HCT116 (cell line): ENCODE measurements at regions not wholly inside any gene's neighbourhood (a gene's known extent, or its start where the extent isn't known, plus 50 kb on each side); places are given as distances from the start of the nearest gene placed in this dataset.

Experiments
- ATAC-seq: fragments of 200-7000 bp; cut with Tn5 transposase; 2 replicates; pipeline ENCODE4 v1.9.1; 2020; ENCODE audit warnings: mild to moderate bottlenecking, moderate library complexity
- BruUV-seq: library from RNA; stranded (reverse); fragments of 400-500 nt; replicated peaks from 2 replicates; lab custom pipeline; 2021; lab: Mats Ljungman, UMichigan
- CTCF ChIA-PET: fragments of 300-600 bp; sonication (Branson Sonifier 250); formaldehyde crosslinking; loops from one replicate; lab custom pipeline; 2021; ENCODE audit warnings: antibody characterized with exemption; lab: Charles Lee
- POLR2A ChIA-PET: fragments of 300-600, 350-600 bp; sonication (Branson Sonifier 250); formaldehyde crosslinking; loops from one replicate; lab custom pipeline; 2021; ENCODE audit warnings: antibody characterized with exemption; lab: Charles Lee
- RAD21 ChIA-PET, 2 experiments: fragments of 300-600 bp; sonication (Branson Sonifier 250); formaldehyde crosslinking; loops; one replicate each; lab custom pipeline; 2023; ENCODE audit warnings: low total read pairs in 2 of 2; ENCODE audit not compliant: uncharacterized antibody in 2 of 2, unreplicated experiment in 2 of 2, low non-redundant PET in 1 of 2; lab: Charles Lee
- DNase-seq: peaks from one replicate; pipeline ENCODE4 v3.0.0-alpha.2; 2010; ENCODE audit warnings: low read depth, low spot score
- H2AFZ ChIP-seq: fragments of 200-600 bp; shearing (Covaris generic), sonication (generic); 2 replicates; pipeline ENCODE4 v1.6.1; 2017; ENCODE audit warnings: low read depth, mixed run types, mixed read lengths, antibody characterized with exemption, low read length; ENCODE audit not compliant: poor library complexity, severe bottlenecking
- H3K27ac ChIP-seq: 2 replicates; pipeline ENCODE4 v1.5.1; 2012; ENCODE audit warnings: low read depth, low read length
- H3K27me3 ChIP-seq: fragments of 200-600 bp; sonication (generic); 2 replicates; pipeline ENCODE4 v1.6.1; 2016; ENCODE audit warnings: mixed run types, low read length, mixed read lengths; ENCODE audit not compliant: insufficient read depth
- H3K36me3 ChIP-seq, 2 experiments: fragments of 200-500 bp in 1 of 2; fragments of 200-600 bp in 1 of 2; sonication (Bioruptor generic) in 1 of 2; sonication (generic) in 1 of 2; 2 replicates each; pipeline versions ENCODE4 v1.5.1 to v1.6.1; 2014 to 2016; ENCODE audit warnings: low read length in 2 of 2, inconsistent platforms in 1 of 2, mixed read lengths in 1 of 2, mixed run types in 1 of 2; ENCODE audit not compliant: insufficient read depth in 2 of 2, control insufficient read depth in 1 of 2
- H3K4me1 ChIP-seq, 2 experiments: fragments of 200-600 bp in 1 of 2; sonication (generic) in 1 of 2; 2 replicates each; pipeline versions ENCODE4 v1.5.1 to v1.6.1; 2012 to 2017; ENCODE audit warnings: low read length in 2 of 2, inconsistent platforms in 1 of 2, mild to moderate bottlenecking in 1 of 2, mixed read lengths in 1 of 2, mixed run types in 1 of 2, moderate library complexity in 1 of 2; ENCODE audit not compliant: insufficient read depth in 2 of 2, control insufficient read depth in 1 of 2
- H3K4me2 ChIP-seq: fragments of 200-600 bp; sonication (generic); 2 replicates; pipeline ENCODE4 v1.6.1; 2017; ENCODE audit warnings: mixed run types, low read length, mixed read lengths
- H3K4me3 ChIP-seq, 2 experiments: fragments of 200-600 bp in 1 of 2; sonication (generic) in 1 of 2; replicated peaks in 1 of 2; 2 replicates each; pipeline ENCODE4 v1.5.1; 2011 to 2016; ENCODE audit warnings: low read length in 2 of 2, control low read depth in 1 of 2, low read depth in 1 of 2, mild to moderate bottlenecking in 1 of 2, mixed read lengths in 1 of 2, mixed run types in 1 of 2
- H3K79me2 ChIP-seq: fragments of 200-600 bp; sonication (generic); 2 replicates; pipeline ENCODE4 v1.6.1; 2017; ENCODE audit warnings: mild to moderate bottlenecking, mixed run types, low read length, moderate library complexity, mixed read lengths; ENCODE audit not compliant: insufficient read depth
- H3K9ac ChIP-seq: fragments of 200-600 bp; sonication (generic); 2 replicates; pipeline ENCODE4 v1.6.1; 2016; ENCODE audit warnings: low read length, mixed read lengths
- H3K9me2 ChIP-seq: fragments of 200-600 bp; sonication (generic), shearing (Covaris generic); 2 replicates; pipeline ENCODE4 v1.6.1; 2017; ENCODE audit warnings: mixed run types, mild to moderate bottlenecking, moderate library complexity; ENCODE audit not compliant: insufficient read depth
- H3K9me3 ChIP-seq, 2 experiments: fragments of 200-500 bp in 1 of 2; fragments of 200-600 bp in 1 of 2; sonication (Bioruptor generic) in 1 of 2; sonication (generic) in 1 of 2; 2 replicates each; pipeline ENCODE4 v1.6.1; 2014 to 2017; ENCODE audit warnings: low read length in 2 of 2, mixed read lengths in 2 of 2, inconsistent platforms in 1 of 2, low read depth in 1 of 2, mild to moderate bottlenecking in 1 of 2, mixed run types in 1 of 2, moderate library complexity in 1 of 2; ENCODE audit not compliant: control insufficient read depth in 1 of 2, insufficient read depth in 1 of 2
- H4K20me1 ChIP-seq: fragments of 200-600 bp; sonication (generic), shearing (Covaris generic); 2 replicates; pipeline ENCODE4 v1.6.1; 2017; ENCODE audit warnings: mixed run types, mild to moderate bottlenecking, moderate library complexity; ENCODE audit not compliant: insufficient read depth
- ATF3 ChIP-seq: IDR thresholded peaks from 2 replicates; pipeline ENCODE4 v1.6.1; 2012
- CBX3 ChIP-seq: IDR thresholded peaks from 2 replicates; pipeline ENCODE4 v1.6.1; 2012; ENCODE audit warnings: low read depth
- EGR1 ChIP-seq: IDR thresholded peaks from 2 replicates; pipeline ENCODE4 v1.6.1; 2012; ENCODE audit warnings: low read depth
- ELF1 ChIP-seq: IDR thresholded peaks from 2 replicates; pipeline ENCODE4 v1.6.1; 2012; ENCODE audit warnings: low read depth, borderline replicate concordance
- FOSL1 ChIP-seq: IDR thresholded peaks from 2 replicates; pipeline ENCODE4 v1.6.1; 2012; ENCODE audit warnings: low read depth
- MAX ChIP-seq: IDR thresholded peaks from 2 replicates; pipeline ENCODE4 v1.6.1; 2012
- POLR2A ChIP-seq: IDR thresholded peaks from 2 replicates; pipeline ENCODE4 v1.7.0; 2011; ENCODE audit warnings: borderline replicate concordance; ENCODE audit not compliant: insufficient read depth, insufficient read length; ENCODE audit errors: extremely low read depth
- POLR2AphosphoS5 ChIP-seq: IDR thresholded peaks from 2 replicates; pipeline ENCODE4 v1.6.1; 2011; ENCODE audit warnings: mild to moderate bottlenecking, low read depth, low read length, moderate library complexity
- RAD21 ChIP-seq: IDR thresholded peaks from 2 replicates; pipeline ENCODE4 v1.6.1; 2012; ENCODE audit warnings: low read depth, mild to moderate bottlenecking
- REST ChIP-seq: IDR thresholded peaks from 2 replicates; pipeline ENCODE4 v1.6.1; 2012; ENCODE audit warnings: low read depth
- SP1 ChIP-seq: IDR thresholded peaks from 2 replicates; pipeline ENCODE4 v1.6.1; 2012; ENCODE audit warnings: low read depth
- YY1 ChIP-seq: IDR thresholded peaks from 2 replicates; pipeline ENCODE4 v1.6.1; 2011; ENCODE audit warnings: low read length, low read depth, moderate library complexity, mild to moderate bottlenecking; ENCODE audit not compliant: insufficient replicate concordance; ENCODE audit errors: extremely low read depth
- intact Hi-C: fragments of 100-400 bp; cut with micrococcal nuclease; formaldehyde crosslinking; loops from 2 replicates; pipeline ENCODE4 v1.10.0; 2022

- Histone ChIP-seq H3K9me2 (no peaks in the 10 kb centered on the region), H3K36me3 (no peaks in the 10 kb centered on the region), H2AFZ (no peak overlapping the region), H3K27ac (no peak overlapping the region), H3K9me3 (no peaks in the 10 kb centered on the region), H3K4me2 (no peak overlapping the region), H3K9ac (no peak overlapping the region), H3K27me3 (no peaks in the 10 kb centered on the region), H3K4me1 (no peaks in the 10 kb centered on the region), H3K79me2 (no peaks in the 10 kb centered on the region), H3K4me3 (no peak overlapping the region), H4K20me1 (no peaks in the 10 kb centered on the region)
- DNase-seq: no peak
- intact Hi-C loops: no loop called here
- ATAC-seq: no peak
- ChIA-PET RAD21 (no interaction called here), POLR2A (no interaction called here), CTCF (no interaction called here)
- no peak for TF ChIP-seq SP1
- TF ChIP-seq CBX3: no peak
- no peak for TF ChIP-seq ATF3
- TF ChIP-seq POLR2A: no peak
- no peak for TF ChIP-seq RAD21
- TF ChIP-seq YY1: no peak
- no peak for TF ChIP-seq MAX
- BruUV-seq: no TSS peak
Observed at GRCh38 chr3:192040282-192041043, 579.5 kb downstream of the PYDC2 start.

GRCh38 chr3:192042116-192042515 is 581.2 kb downstream of the PYDC2 start:
- POLR2A ChIA-PET: no interaction called here
- no peaks in the 10 kb centered on the region for H3K36me3 ChIP-seq
- no TSS peak for BruUV-seq

More at GRCh38 chr3:192042116-192042515, 581.2 kb downstream of the PYDC2 start:
- Histone ChIP-seq H3K4me2 (no peak overlapping the region), H3K4me1 (no peaks in the 10 kb centered on the region), H3K27ac (no peak overlapping the region), H3K9me2 (no peaks in the 10 kb centered on the region), H3K79me2 (no peaks in the 10 kb centered on the region), H3K9ac (no peak overlapping the region), H2AFZ (no peak overlapping the region), H3K4me3 (no peak overlapping the region), H4K20me1 (no peaks in the 10 kb centered on the region), H3K27me3 (no peaks in the 10 kb centered on the region), H3K9me3 (no peaks in the 10 kb centered on the region)
- RAD21 ChIA-PET: no interaction called here
- intact Hi-C loops: no loop called here
- CTCF ChIA-PET: no interaction called here
- ATAC-seq (no peak), DNase-seq (no peak)
- TF ChIP-seq EGR1 (no peak), YY1 (no peak), ELF1 (no peak), ATF3 (no peak), FOSL1 (no peak), REST (no peak), POLR2AphosphoS5 (no peak)
